AG04450 (cell line): ENCODE measurements at regions not wholly inside any gene's neighbourhood (a gene's known extent, or its start where the extent isn't known, plus 50 kb on each side); places are given as distances from the start of the nearest gene placed in this dataset.

Source experiments
- CTCF ChIA-PET: fragments of 300-600, 350-600 bp; formaldehyde crosslinking; extraction: SDS; loops from one replicate; lab custom pipeline; 2022; ENCODE audit warnings: antibody characterized with exemption, inconsistent platforms; lab: Charles Lee
- POLR2A ChIA-PET: fragments of 350-600 bp; formaldehyde crosslinking; extraction: SDS; loops from one replicate; lab custom pipeline; 2021; ENCODE audit warnings: antibody characterized with exemption, inconsistent platforms; lab: Yijun Ruan, JAX
- DNase-seq: peaks from one replicate; pipeline ENCODE4 v3.0.0-alpha.2; 2011; ENCODE audit warnings: low read depth, low spot score
- H3K27ac ChIP-seq: one replicate; pipeline ENCODE4 v1.5.1; 2012; ENCODE audit warnings: low read depth, low read length, control low read depth
- H3K27me3 ChIP-seq: one replicate; pipeline ENCODE4 v1.6.0; 2012; ENCODE audit warnings: low read length; ENCODE audit not compliant: control insufficient read depth, insufficient read depth
- H3K4me3 ChIP-seq: 2 replicates; pipeline ENCODE4 v1.5.1; 2011; ENCODE audit warnings: mild to moderate bottlenecking, low read depth, low read length, control low read depth
- H3K9me3 ChIP-seq: 2 replicates; pipeline ENCODE4 v1.5.1; 2012; ENCODE audit warnings: low read length; ENCODE audit not compliant: control insufficient read depth, insufficient read depth
- CTCF ChIP-seq: IDR thresholded peaks from 2 replicates; pipeline ENCODE4 v1.5.1; 2011; ENCODE audit warnings: low read depth, low read length, control low read depth, inconsistent platforms

GRCh38 chr3:87987952-87988351 lies 70.9 kb downstream of the CGGBP1 start:
- Histone ChIP-seq H3K4me3 (no peak overlapping the region), H3K27me3 (no peaks in the 10 kb centered on the region), H3K27ac (no peak overlapping the region), H3K9me3 (no peaks in the 10 kb centered on the region)
- no peak for DNase-seq
- POLR2A ChIA-PET: no interaction called here
- TF ChIP-seq CTCF: no peak
- CTCF ChIA-PET: no interaction called here

GRCh38 chr3:87982421-87982820 lies 76.4 kb downstream of the CGGBP1 start:
- no peak for TF ChIP-seq CTCF
- Histone ChIP-seq H3K9me3 (peaks cover 5% of the 10 kb centered on the region; the same call in 1 of the 2 replicates), H3K27me3 (no peaks in the 10 kb centered on the region), H3K4me3 (no peak overlapping the region), H3K27ac (no peak overlapping the region)
- no peak for DNase-seq
- ChIA-PET POLR2A (no interaction called here), CTCF (no interaction called here)

- no peak overlapping the region for H3K27ac ChIP-seq
- POLR2A ChIA-PET: no interaction called here
- no peaks in the 10 kb centered on the region for H3K27me3 ChIP-seq
- DNase-seq: no peak
- peaks cover 5% of the 10 kb centered on the region; the same call in 1 of the 2 replicates for H3K9me3 ChIP-seq
- CTCF ChIA-PET: no interaction called here
- TF ChIP-seq CTCF: no peak
- no peak overlapping the region for H3K4me3 ChIP-seq
Observed at GRCh38 chr3:87979527-87979926, 79.3 kb downstream of the CGGBP1 start.

- Histone ChIP-seq H3K4me3 (no peak overlapping the region), H3K27ac (no peak overlapping the region), H3K9me3 (peaks cover 5% of the 10 kb centered on the region; the same call in 1 of the 2 replicates), H3K27me3 (no peaks in the 10 kb centered on the region)
- POLR2A ChIA-PET: no interaction called here
- TF ChIP-seq CTCF: no peak
- DNase-seq: no peak
- CTCF ChIA-PET: interaction anchor here (0.9 to 1.4 kb wide), 2 partner anchors 25 to 28 kb away, joined by 3 to 4 read pairs; no protein-coding TSS in a partner anchor
Observed at GRCh38 chr3:87977765-87978164, 81.0 kb downstream of the CGGBP1 start.

- Histone ChIP-seq H3K27me3 (no peaks in the 10 kb centered on the region), H3K4me3 (no peak overlapping the region), H3K27ac (no peak overlapping the region), H3K9me3 (peaks cover 5% of the 10 kb centered on the region; the same call in 1 of the 2 replicates)
- DNase-seq: no peak
- TF ChIP-seq CTCF: no peak
- CTCF ChIA-PET: interaction anchor here (0.6 kb wide), 1 partner anchor 651 kb away, joined by 3 read pairs; no protein-coding TSS in a partner anchor
- POLR2A ChIA-PET: no interaction called here
Observed at GRCh38 chr3:87975716-87976115, 83.1 kb downstream of the CGGBP1 start.
